ENCODE measurements at regions not wholly inside any gene's neighbourhood (a gene's known extent, or its start where the extent isn't known, plus 50 kb on each side); places are given as distances from the start of the nearest gene placed in this dataset.

GRCh38 chrX:120732879-120733278 lies 103.0 kb upstream of the C1GALT1C1 start:
- DNase-seq (ENCODE audit: low spot score), result no peak
- whole genome bisulfite sequencing, result 89% methylated on average over 33 of the region's 33 CpGs
- H3K4me1 ChIP-seq (ENCODE audit: control insufficient read depth in 4 of 4, insufficient read depth in 4 of 4, low read length in 3 of 4), result no peaks in the 10 kb centered on the region
- no peaks in the 10 kb centered on the region for H3K27me3 ChIP-seq (ENCODE audit: control insufficient read depth in 4 of 4, insufficient read depth in 4 of 4, low read length in 3 of 4)
- H3K27ac ChIP-seq (ENCODE audit: low read depth in 1 of 2, low read length in 2 of 2), result no peak overlapping the region
- no peak for TF ChIP-seq RXRA (IDR thresholded peaks at IDR 0.05)
- no peak for TF ChIP-seq HNF4G (IDR thresholded peaks at IDR 0.05)
- no peak for TF ChIP-seq TAF1 (conservative IDR thresholded peaks at IDR 0.05)
- no peak for TF ChIP-seq FOXA2 (IDR thresholded peaks at IDR 0.05)
- TF ChIP-seq RAD21 (IDR thresholded peaks at IDR 0.05), result no peak
- no peak for TF ChIP-seq FOXA1 (IDR thresholded peaks at IDR 0.05)
- TF ChIP-seq JUND (IDR thresholded peaks at IDR 0.05), result no peak
- no peak for TF ChIP-seq REST (IDR thresholded peaks at IDR 0.05)
- no peak for TF ChIP-seq YY1 (IDR thresholded peaks at IDR 0.05)
- TF ChIP-seq ZBTB33 (IDR thresholded peaks at IDR 0.05), result no peak
- TF ChIP-seq HNF4A (conservative IDR thresholded peaks at IDR 0.05), result no peak
- TF ChIP-seq EGR1 (IDR thresholded peaks at IDR 0.05; ENCODE audit: low read depth in 2 of 2), result no peak
- no peak for TF ChIP-seq GABPA (IDR thresholded peaks at IDR 0.05 in 1 of 2, conservative IDR thresholded peaks at IDR 0.05 in 1 of 2)
- TF ChIP-seq CTCF (IDR thresholded peaks at IDR 0.05; ENCODE audit: low read depth, low read length, missing input control), result no peak
- TF ChIP-seq NR2F2 (IDR thresholded peaks at IDR 0.05), result no peak
- H3K36me3 ChIP-seq (ENCODE audit: control insufficient read depth in 4 of 4, insufficient read depth in 3 of 4, low read depth in 1 of 4, low read length in 3 of 4), result no peaks in the 10 kb centered on the region
- H3K9ac ChIP-seq (ENCODE audit: low read depth in 1 of 2, low read length in 2 of 2), result no peak overlapping the region
- H3K9me3 ChIP-seq (ENCODE audit: control insufficient read depth in 4 of 4, low read length in 3 of 4), result no peaks in the 10 kb centered on the region
- no peak overlapping the region for H3K4me3 ChIP-seq (ENCODE audit: low read depth in 1 of 3, low read length in 3 of 3)

GRCh38 chrX:120732461-120732860 lies 102.6 kb upstream of the C1GALT1C1 start:
- 88% methylated on average over 7 of the region's 7 CpGs for WGBS
- Histone ChIP-seq H3K9ac (ENCODE audit: low read depth in 1 of 2, low read length in 2 of 2) (no peak overlapping the region), H3K4me3 (ENCODE audit: low read depth in 1 of 3, low read length in 3 of 3) (no peak overlapping the region), H3K36me3 (ENCODE audit: control insufficient read depth in 4 of 4, insufficient read depth in 3 of 4, low read depth in 1 of 4, low read length in 3 of 4) (no peaks in the 10 kb centered on the region), H3K27ac (ENCODE audit: low read depth in 1 of 2, low read length in 2 of 2) (no peak overlapping the region), H3K9me3 (ENCODE audit: control insufficient read depth in 4 of 4, low read length in 3 of 4) (no peaks in the 10 kb centered on the region), H3K4me1 (ENCODE audit: control insufficient read depth in 4 of 4, insufficient read depth in 4 of 4, low read length in 3 of 4) (no peaks in the 10 kb centered on the region), H3K27me3 (ENCODE audit: control insufficient read depth in 4 of 4, insufficient read depth in 4 of 4, low read length in 3 of 4) (no peaks in the 10 kb centered on the region)
- no peak for DNase-seq (ENCODE audit: low spot score)
- TF ChIP-seq SP1 (IDR thresholded peaks at IDR 0.05) (no peak), JUND (IDR thresholded peaks at IDR 0.05) (no peak), NR2F2 (IDR thresholded peaks at IDR 0.05) (no peak), RAD21 (IDR thresholded peaks at IDR 0.05) (no peak), HNF4A (conservative IDR thresholded peaks at IDR 0.05) (no peak), EGR1 (IDR thresholded peaks at IDR 0.05; ENCODE audit: low read depth in 2 of 2) (no peak), ZBTB33 (IDR thresholded peaks at IDR 0.05) (no peak), ATF3 (IDR thresholded peaks at IDR 0.05) (no peak), CTCF (IDR thresholded peaks at IDR 0.05; ENCODE audit: low read depth, low read length, missing input control) (no peak), TAF1 (conservative IDR thresholded peaks at IDR 0.05) (no peak), MAX (IDR thresholded peaks at IDR 0.05) (no peak), HNF4G (IDR thresholded peaks at IDR 0.05) (no peak), GABPA (IDR thresholded peaks at IDR 0.05 in 1 of 2, conservative IDR thresholded peaks at IDR 0.05 in 1 of 2) (no peak)

All from liver (tissue), 8 donors.